ENCODE measurements at regions not wholly inside any gene's neighbourhood (a gene's known extent, or its start where the extent isn't known, plus 50 kb on each side); places are given as distances from the start of the nearest gene placed in this dataset.

GRCh38 chr14:71812693-71813092 is 119.5 kb upstream of the RGS6 start:
- no peak for DNase-seq (ENCODE audit: low spot score)
- POLR2A ChIA-PET (ENCODE audit: low non-redundant PET), result no interaction called here
- TF ChIP-seq CTCF (conservative IDR thresholded peaks at IDR 0.05; ENCODE audit: low read depth), result no peak
- H3K27ac ChIP-seq, result no peak overlapping the region
- CTCF ChIA-PET, result no interaction called here

- ChIA-PET POLR2A (ENCODE audit: low non-redundant PET) (no interaction called here), CTCF (no interaction called here)
- no peak overlapping the region for H3K27ac ChIP-seq
- no peak for TF ChIP-seq CTCF (conservative IDR thresholded peaks at IDR 0.05; ENCODE audit: low read depth)
- DNase-seq (ENCODE audit: low spot score), result no peak
Measured at GRCh38 chr14:71815110-71815509, 117.1 kb upstream of the RGS6 start.

- CTCF ChIA-PET, result no interaction called here
- POLR2A ChIA-PET (ENCODE audit: low non-redundant PET), result no interaction called here
- H3K27ac ChIP-seq, result no peak overlapping the region
- DNase-seq (ENCODE audit: low spot score), result no peak
- no peak for TF ChIP-seq CTCF (conservative IDR thresholded peaks at IDR 0.05; ENCODE audit: low read depth)
Measured at GRCh38 chr14:71824816-71825215, 107.4 kb upstream of the RGS6 start.

GRCh38 chr14:71833476-71833875 is 98.8 kb upstream of the RGS6 start:
- no peak overlapping the region for H3K27ac ChIP-seq
- TF ChIP-seq CTCF (conservative IDR thresholded peaks at IDR 0.05; ENCODE audit: low read depth), result no peak
- CTCF ChIA-PET, result no interaction called here
- DNase-seq (ENCODE audit: low spot score), result no peak
- POLR2A ChIA-PET (ENCODE audit: low non-redundant PET), result no interaction called here

- POLR2A ChIA-PET (ENCODE audit: low non-redundant PET), result no interaction called here
- no peak for TF ChIP-seq CTCF (conservative IDR thresholded peaks at IDR 0.05; ENCODE audit: low read depth)
- no peak for DNase-seq (ENCODE audit: low spot score)
- H3K27ac ChIP-seq, result no peak overlapping the region
- CTCF ChIA-PET, result interaction anchor here (0.6 kb wide), 1 partner anchor 707 kb away, joined by 3 read pairs; no protein-coding TSS in a partner anchor
Measured at GRCh38 chr14:71834284-71835204, 97.7 kb upstream of the RGS6 start.

GRCh38 chr14:71852181-71852580 is 80.0 kb upstream of the RGS6 start:
- H3K27ac ChIP-seq, result no peak overlapping the region
- no peak for TF ChIP-seq CTCF (conservative IDR thresholded peaks at IDR 0.05; ENCODE audit: low read depth)
- no peak for DNase-seq (ENCODE audit: low spot score)
- ChIA-PET CTCF (interaction anchor here (0.5 kb wide), 2 partner anchors 14 to 600 kb away, joined by 3 read pairs; no protein-coding TSS in a partner anchor), POLR2A (ENCODE audit: low non-redundant PET) (no interaction called here)
